Stimulated activated CD8-positive, alpha-beta memory T cell treated with anti-CD3 and anti-CD28 coated beads, Interleukin-4, amount 100 ng/mL, for 48 hours (primary cell): ENCODE measurements at regions not wholly inside any gene's neighbourhood (a gene's known extent, or its start where the extent isn't known, plus 50 kb on each side); places are given as distances from the start of the nearest gene placed in this dataset.
"Not testable (repeated sequence)": the region's sequence is repeated elsewhere in the genome, so short reads cannot be mapped to it uniquely, and the experiment has no call there.

Experiments
- DNase-seq: peaks from one replicate; pipeline ENCODE4 v3.0.0-alpha.2; 2020

GRCh38 chr10:11663763-11664555 lies 52.5 kb upstream of the USP6NL start:
- DNase-seq: no peak

GRCh38 chr10:11663126-11663515 lies 51.7 kb upstream of the USP6NL start:
- not testable (repeated sequence) for DNase-seq

GRCh38 chr10:11661441-11661840 lies 50.0 kb upstream of the USP6NL start:
- DNase-seq: no peak
